ENCODE measurements at regions not wholly inside any gene's neighbourhood (a gene's known extent, or its start where the extent isn't known, plus 50 kb on each side); places are given as distances from the start of the nearest gene placed in this dataset.
"Not testable (repeated sequence)": the region's sequence is repeated elsewhere in the genome, so short reads cannot be mapped to it uniquely, and the experiment has no call there.

GRCh38 chr2:161055289-161055688 lies 104.9 kb upstream of the TANK start:
- no peak for DNase-seq (ENCODE audit: low read depth in 2 of 2)

- no peak for DNase-seq (ENCODE audit: low read depth in 2 of 2)
Observed at GRCh38 chr2:161059388-161059787, 100.8 kb upstream of the TANK start.

DNA sequence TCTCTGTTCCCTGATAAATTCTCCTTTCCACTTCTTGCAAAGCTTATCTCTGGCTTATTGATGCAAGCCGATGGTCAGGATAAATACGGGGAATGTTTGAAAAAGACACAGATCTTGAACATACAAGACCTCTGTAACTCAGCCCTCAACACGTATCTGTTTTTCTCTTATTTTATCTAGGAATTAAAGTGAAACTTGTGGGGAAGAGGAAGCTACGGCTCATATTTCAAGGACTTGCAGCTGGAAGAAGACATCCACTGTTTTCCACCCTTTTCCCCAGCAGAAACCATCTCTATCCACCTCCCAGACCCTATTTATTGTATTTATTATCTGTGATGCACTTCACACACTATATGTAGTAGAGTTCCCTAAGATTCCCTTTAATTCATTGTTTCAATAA lies 98.4 kb upstream of the TANK start:
- DNase-seq (ENCODE audit: low read depth in 2 of 2), result no peak

- DNase-seq (ENCODE audit: low read depth in 2 of 2), result peak; percentile 28 to 40
Observed at GRCh38 chr2:161063157-161063945, 96.9 kb upstream of the TANK start.

GRCh38 chr2:161063946-161064306 lies 96.3 kb upstream of the TANK start:
- DNase-seq (ENCODE audit: low read depth in 2 of 2), result no peak

DNA sequence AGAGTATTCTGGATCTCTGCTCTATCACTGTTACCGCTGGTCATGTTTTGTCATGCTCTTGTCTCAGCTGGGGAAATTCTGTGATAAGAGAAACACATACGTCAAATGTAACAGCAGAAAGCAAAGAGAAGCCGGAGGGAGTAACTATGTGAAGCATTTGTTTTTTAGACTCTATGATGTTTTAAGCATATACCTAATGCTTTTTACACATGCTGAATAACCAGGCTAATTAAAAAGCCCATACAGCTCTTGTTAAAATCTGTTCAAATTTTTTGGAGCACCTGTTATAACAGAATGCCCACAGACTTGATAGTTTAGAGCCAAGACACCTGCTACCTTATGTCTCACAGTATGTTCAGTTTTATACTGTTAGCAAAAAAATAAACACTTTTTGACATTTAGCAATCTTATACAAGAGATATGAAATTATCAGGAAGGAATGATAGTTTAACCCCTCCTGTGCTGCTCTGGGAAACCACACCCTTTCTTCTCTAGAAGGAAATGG lies 92.3 kb upstream of the TANK start:
- no peak for DNase-seq (ENCODE audit: low read depth in 2 of 2)

DNA sequence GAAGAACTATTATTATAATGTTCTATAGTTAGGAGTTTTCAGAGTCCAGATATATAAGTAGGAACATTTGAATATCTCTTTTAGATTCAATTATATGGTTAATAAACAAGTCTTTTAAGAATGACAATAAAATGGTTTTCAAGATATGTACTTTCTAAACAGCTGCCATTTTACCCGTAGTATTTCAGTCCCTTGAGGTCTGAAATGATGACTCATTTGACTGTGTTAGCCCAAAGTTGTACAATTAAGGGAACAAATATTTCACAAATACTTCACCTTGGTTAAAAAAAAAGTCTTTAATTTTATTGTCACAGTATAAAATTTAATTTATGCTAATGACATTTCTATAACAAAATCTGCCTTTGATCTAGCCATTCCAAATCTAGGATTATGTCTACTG lies 91.6 kb upstream of the TANK start:
- no peak for DNase-seq (ENCODE audit: low read depth in 2 of 2)

GRCh38 chr2:161070693-161071479 lies 89.3 kb upstream of the TANK start:
- no peak for DNase-seq (ENCODE audit: low read depth in 2 of 2)

- not testable (repeated sequence) for DNase-seq (ENCODE audit: low read depth in 2 of 2)
Observed at GRCh38 chr2:161072436-161072835, 87.8 kb upstream of the TANK start.

- DNase-seq (ENCODE audit: low read depth in 2 of 2), result no peak
Observed at GRCh38 chr2:161075701-161076100, 84.5 kb upstream of the TANK start.

DNA sequence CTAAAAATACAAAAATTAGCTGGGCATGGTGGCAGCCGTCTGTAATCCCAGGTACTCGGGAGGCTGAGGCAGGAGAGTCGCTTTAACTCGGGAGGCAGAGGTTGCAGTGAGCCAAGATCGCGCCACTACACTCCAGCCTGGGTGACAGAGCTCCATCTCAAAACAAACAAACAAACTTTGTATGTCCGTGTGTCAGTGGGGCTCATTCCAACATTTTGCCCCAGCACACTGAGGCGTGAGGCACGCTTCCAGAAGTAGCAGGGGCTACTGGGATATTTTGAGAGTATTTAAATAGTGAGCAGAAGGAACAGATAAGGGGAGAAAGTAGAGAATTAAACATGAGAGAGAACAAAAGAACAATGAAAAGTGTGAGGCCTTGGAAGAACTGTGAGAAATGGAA lies 83.3 kb upstream of the TANK start:
- no peak for DNase-seq (ENCODE audit: low read depth in 2 of 2)

- DNase-seq (ENCODE audit: low read depth in 2 of 2), result peak; percentile 33 to 43
Observed at GRCh38 chr2:161077367-161078210, 82.6 kb upstream of the TANK start.

- DNase-seq (ENCODE audit: low read depth in 2 of 2), result no peak
Observed at GRCh38 chr2:161078211-161078539, 82.1 kb upstream of the TANK start.

- no peak for DNase-seq (ENCODE audit: low read depth in 2 of 2)
Observed at GRCh38 chr2:161085149-161085548, 75.1 kb upstream of the TANK start.

GRCh38 chr2:161088658-161089350 lies 71.4 kb upstream of the TANK start:
- DNase-seq (ENCODE audit: low read depth in 2 of 2), result no peak

- DNase-seq (ENCODE audit: low read depth in 2 of 2), result no peak
Observed at GRCh38 chr2:161090411-161090810, 69.8 kb upstream of the TANK start.

DNA sequence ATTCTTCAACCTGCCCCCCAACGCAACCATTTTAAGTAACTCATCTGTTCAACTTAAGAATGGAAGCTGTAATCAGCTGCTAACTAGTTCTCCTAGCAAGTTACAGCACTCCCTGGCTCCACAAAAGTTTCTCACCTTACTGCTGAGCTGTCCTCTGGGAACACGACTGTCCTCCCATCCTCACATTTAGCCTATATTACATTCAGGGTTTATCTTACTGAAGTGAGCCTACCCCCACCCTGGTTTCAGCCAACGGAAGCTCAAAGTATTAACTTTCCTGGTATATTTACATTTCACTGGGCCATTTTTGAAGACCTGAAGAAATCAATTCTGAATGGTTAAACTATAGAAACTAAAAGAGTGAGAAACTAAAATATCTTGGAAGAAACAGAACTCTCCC lies 64.9 kb upstream of the TANK start:
- no peak for DNase-seq (ENCODE audit: low read depth in 2 of 2)

GRCh38 chr2:161096336-161096735 lies 63.9 kb upstream of the TANK start:
- DNase-seq (ENCODE audit: low read depth in 2 of 2), result no peak

- DNase-seq (ENCODE audit: low read depth in 2 of 2), result no peak
Observed at GRCh38 chr2:161097157-161097556, 63.1 kb upstream of the TANK start.

GRCh38 chr2:161100211-161100895 lies 59.9 kb upstream of the TANK start:
- no peak for DNase-seq (ENCODE audit: low read depth in 2 of 2)

DNA sequence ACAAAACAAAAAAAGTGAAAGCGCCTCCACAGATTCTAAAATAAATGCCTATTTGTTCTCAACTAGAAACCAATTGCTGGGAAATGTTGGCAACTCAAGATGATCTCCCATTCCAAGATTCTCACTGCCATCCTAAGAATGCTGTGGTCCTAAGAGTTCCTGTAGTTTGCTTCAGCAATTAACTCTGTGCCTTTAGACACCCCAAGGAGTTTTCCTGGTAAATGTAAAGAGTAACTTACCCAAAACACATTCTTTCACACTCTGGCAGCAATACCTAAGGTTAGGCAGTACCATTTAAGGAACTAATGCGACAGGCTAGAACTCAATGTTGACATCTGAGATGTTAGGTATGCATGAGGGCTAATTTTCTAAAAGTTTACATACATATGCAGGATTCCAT lies 58.8 kb upstream of the TANK start:
- DNase-seq (ENCODE audit: low read depth in 2 of 2), result no peak

All from stimulated activated CD8-positive, alpha-beta memory T cell treated with anti-CD3 and anti-CD28 coated beads, Interleukin-2, amount 100 ng/mL, for 48 hours (primary cell).